RWPE2 (cell line): ENCODE measurements at regions not wholly inside any gene's neighbourhood (a gene's known extent, or its start where the extent isn't known, plus 50 kb on each side); places are given as distances from the start of the nearest gene placed in this dataset.

Experiments
- ATAC-seq: fragments of 200-7000 bp; cut with Tn5 transposase; 3 replicates; pipeline ENCODE4 v1.9.1; 2021; ENCODE audit warnings: low read depth
- DNase-seq: peaks from one replicate; pipeline ENCODE4 v3.0.0-alpha.2; 2020; ENCODE audit warnings: low spot score
- H3K27ac ChIP-seq: fragments of 450-650 bp; 2 replicates; pipeline ENCODE4 v1.5.1; 2017; ENCODE audit warnings: mild to moderate bottlenecking; ENCODE audit not compliant: poor library complexity, severe bottlenecking
- H3K27me3 ChIP-seq: fragments of 250-450 bp; sonication (Bioruptor Pico); 2 replicates; pipeline ENCODE4 v1.5.1; 2021; ENCODE audit warnings: mild to moderate bottlenecking, moderate library complexity; ENCODE audit not compliant: insufficient read depth, poor library complexity, severe bottlenecking
- H3K36me3 ChIP-seq: fragments of 250-450 bp; sonication (Bioruptor Pico); 2 replicates; pipeline ENCODE4 v1.5.1; 2020; ENCODE audit warnings: low read depth, mild to moderate bottlenecking, moderate library complexity
- H3K4me1 ChIP-seq: fragments of 250-450 bp; sonication (Bioruptor Pico); 2 replicates; pipeline ENCODE4 v1.5.1; 2021; ENCODE audit warnings: mild to moderate bottlenecking, moderate library complexity; ENCODE audit not compliant: insufficient read depth, poor library complexity, severe bottlenecking
- H3K4me3 ChIP-seq: fragments of 250-450 bp; sonication (Bioruptor Pico); 2 replicates; pipeline ENCODE4 v1.5.1; 2021; ENCODE audit warnings: mild to moderate bottlenecking, moderate library complexity; ENCODE audit not compliant: severe bottlenecking
- H3K9me3 ChIP-seq: fragments of 250-450 bp; sonication (Bioruptor Pico); 2 replicates; pipeline ENCODE4 v1.5.1; 2021; ENCODE audit warnings: mild to moderate bottlenecking, moderate library complexity; ENCODE audit not compliant: severe bottlenecking
- TF ChIP-seq, protein P1 (sequence below): fragments of 450-650 bp; IDR thresholded peaks from one replicate; pipeline ENCODE4 v1.5.1; 2017; ENCODE audit warnings: mild to moderate bottlenecking, moderate library complexity; ENCODE audit not compliant: poor library complexity, severe bottlenecking

DNA sequence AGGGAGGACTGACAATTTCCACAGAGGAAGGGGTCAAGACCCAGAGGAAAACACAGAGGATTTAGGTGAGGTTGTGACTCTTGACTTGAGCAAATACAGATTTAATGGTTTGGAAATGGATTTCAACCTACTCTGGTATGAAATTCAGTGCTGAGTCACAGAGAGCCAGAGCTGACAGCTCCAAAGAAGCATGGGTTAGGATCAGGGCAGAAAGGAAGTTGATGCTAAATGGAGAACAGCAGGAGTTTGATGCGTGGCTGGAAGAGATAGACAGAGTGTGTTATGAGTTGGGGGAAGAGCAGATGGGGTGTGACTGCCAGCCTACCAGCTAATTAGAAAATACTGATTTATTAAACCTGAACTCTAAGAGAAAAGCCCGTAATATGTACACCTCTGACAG, 272.6 kb downstream of the FOXG1 start:
- Histone ChIP-seq H3K4me3 (no peak overlapping the region), H3K36me3 (no peaks in the 10 kb centered on the region), H3K4me1 (no peaks in the 10 kb centered on the region), H3K9me3 (no peaks in the 10 kb centered on the region), H3K27ac (no peak overlapping the region), H3K27me3 (peaks cover 21% of the 10 kb centered on the region)
- 0 out of 3 replicates have a peak, but pooled peaks have one; percentile 31 for ATAC-seq
- TF ChIP-seq, protein P1, sequence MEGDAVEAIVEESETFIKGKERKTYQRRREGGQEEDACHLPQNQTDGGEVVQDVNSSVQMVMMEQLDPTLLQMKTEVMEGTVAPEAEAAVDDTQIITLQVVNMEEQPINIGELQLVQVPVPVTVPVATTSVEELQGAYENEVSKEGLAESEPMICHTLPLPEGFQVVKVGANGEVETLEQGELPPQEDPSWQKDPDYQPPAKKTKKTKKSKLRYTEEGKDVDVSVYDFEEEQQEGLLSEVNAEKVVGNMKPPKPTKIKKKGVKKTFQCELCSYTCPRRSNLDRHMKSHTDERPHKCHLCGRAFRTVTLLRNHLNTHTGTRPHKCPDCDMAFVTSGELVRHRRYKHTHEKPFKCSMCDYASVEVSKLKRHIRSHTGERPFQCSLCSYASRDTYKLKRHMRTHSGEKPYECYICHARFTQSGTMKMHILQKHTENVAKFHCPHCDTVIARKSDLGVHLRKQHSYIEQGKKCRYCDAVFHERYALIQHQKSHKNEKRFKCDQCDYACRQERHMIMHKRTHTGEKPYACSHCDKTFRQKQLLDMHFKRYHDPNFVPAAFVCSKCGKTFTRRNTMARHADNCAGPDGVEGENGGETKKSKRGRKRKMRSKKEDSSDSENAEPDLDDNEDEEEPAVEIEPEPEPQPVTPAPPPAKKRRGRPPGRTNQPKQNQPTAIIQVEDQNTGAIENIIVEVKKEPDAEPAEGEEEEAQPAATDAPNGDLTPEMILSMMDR: no peak
- DNase-seq: no peak

DNA sequence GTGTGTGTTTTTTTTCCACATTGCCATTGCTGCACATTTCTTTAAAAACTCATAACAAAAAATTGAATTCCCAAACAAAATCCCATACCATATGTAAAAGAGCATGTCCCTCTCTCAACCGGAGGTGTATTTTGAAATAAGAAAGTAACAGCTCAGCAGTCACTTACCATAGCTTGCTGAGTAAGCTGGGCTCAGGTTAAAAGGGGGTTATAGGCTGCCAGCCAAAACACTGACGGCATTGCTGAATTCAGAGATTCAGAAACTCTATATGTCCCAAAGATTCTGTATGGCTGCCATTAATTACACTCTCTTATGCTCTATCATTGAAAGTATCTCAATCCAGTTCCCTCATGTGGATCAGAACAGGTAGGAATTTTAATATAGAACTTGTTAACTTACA, 276.0 kb downstream of the FOXG1 start:
- no peak overlapping the region for H3K27ac ChIP-seq
- no peak for DNase-seq
- H3K4me1 ChIP-seq: no peaks in the 10 kb centered on the region
- no peak for ATAC-seq
- H3K27me3 ChIP-seq: peaks cover 16% of the 10 kb centered on the region
- H3K9me3 ChIP-seq: no peaks in the 10 kb centered on the region
- H3K4me3 ChIP-seq: no peak overlapping the region
- TF ChIP-seq, protein P1: no peak
- H3K36me3 ChIP-seq: no peaks in the 10 kb centered on the region

DNA sequence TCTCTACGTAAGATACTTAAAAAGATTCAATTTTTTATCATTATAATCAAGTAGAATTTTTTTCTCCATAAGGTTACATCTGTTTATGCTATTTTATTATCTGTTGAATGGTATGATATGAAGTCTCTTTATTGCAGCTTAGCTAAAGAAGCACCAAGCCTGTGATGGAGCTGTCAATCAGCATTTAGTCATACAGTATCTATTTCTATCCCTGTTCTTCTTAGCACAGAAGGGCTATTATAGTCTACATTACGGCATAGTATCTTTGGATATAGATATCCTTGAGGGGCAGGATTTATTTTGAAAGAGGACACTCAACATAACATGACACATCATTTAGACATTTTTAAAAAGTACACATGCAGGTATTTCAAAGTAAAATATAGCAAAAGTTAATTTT, 277.1 kb downstream of the FOXG1 start:
- Histone ChIP-seq H3K4me3 (no peak overlapping the region), H3K36me3 (no peaks in the 10 kb centered on the region), H3K9me3 (no peaks in the 10 kb centered on the region), H3K27me3 (peaks cover 17% of the 10 kb centered on the region), H3K4me1 (no peaks in the 10 kb centered on the region), H3K27ac (no peak overlapping the region)
- TF ChIP-seq, protein P1: no peak
- no peak for ATAC-seq
- DNase-seq: no peak

DNA sequence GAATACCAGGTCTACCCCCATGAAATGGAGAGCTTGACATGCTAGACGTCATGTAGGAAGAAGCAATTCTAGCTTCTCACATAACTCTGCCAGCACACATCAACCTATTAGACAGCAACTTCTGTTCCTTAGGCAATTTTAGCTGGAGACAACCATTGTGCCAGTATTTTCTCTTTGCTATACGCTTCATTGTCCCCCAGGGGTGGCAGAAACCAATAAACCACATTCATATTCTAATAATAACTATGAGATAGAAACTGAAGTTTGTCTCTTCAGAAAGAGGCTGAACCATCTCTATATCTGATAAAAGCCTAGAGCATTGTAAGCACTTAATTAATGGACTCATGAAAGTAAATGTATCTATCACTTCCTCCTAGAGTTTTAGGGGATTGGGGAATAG, 278.6 kb downstream of the FOXG1 start:
- peaks cover 13% of the 10 kb centered on the region for H3K27me3 ChIP-seq
- no peak for DNase-seq
- no peaks in the 10 kb centered on the region for H3K9me3 ChIP-seq
- H3K4me1 ChIP-seq: no peaks in the 10 kb centered on the region
- H3K27ac ChIP-seq: no peak overlapping the region
- TF ChIP-seq, protein P1: no peak
- ATAC-seq: no peak
- no peaks in the 10 kb centered on the region for H3K36me3 ChIP-seq
- H3K4me3 ChIP-seq: no peak overlapping the region

DNA sequence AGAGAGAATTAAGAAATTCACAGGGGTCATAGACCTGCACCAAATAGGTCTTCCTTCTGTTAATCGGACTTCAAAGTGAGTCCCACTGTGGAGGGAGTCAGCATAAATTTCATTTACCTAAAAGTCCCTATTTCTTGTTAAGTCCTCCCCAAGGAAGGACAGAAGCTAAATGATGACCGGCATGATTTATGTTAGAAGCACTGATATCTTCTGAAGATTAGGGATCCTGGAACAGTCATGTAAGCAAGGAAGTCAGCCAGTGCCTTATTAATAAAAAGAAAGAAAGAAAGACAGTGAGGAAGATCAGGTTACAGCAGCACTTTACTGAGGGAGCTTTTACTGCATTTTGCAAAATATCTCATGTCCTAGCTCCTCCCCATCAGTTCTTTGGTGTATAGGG, 287.5 kb downstream of the FOXG1 start:
- ATAC-seq (no peak), DNase-seq (no peak)
- Histone ChIP-seq H3K27ac (no peak overlapping the region), H3K9me3 (no peaks in the 10 kb centered on the region), H3K4me1 (no peaks in the 10 kb centered on the region), H3K4me3 (no peak overlapping the region), H3K27me3 (peaks cover 41% of the 10 kb centered on the region), H3K36me3 (no peaks in the 10 kb centered on the region)
- TF ChIP-seq, protein P1: no peak
